CD4-positive, alpha-beta T cell (primary cell): ENCODE measurements at regions not wholly inside any gene's neighbourhood (a gene's known extent, or its start where the extent isn't known, plus 50 kb on each side); places are given as distances from the start of the nearest gene placed in this dataset.

Experiments used
- ATAC-seq: fragments of 200-7000 bp; cut with Tn5 transposase; one replicate; pipeline ENCODE4 v1.10.0; 2022; ENCODE audit warnings: mild to moderate bottlenecking; ENCODE audit not compliant: poor library complexity
- CTCF ChIA-PET: fragments of 350-600 bp; sonication (Branson Sonifier 250); formaldehyde crosslinking; loops from one replicate; lab custom pipeline; 2021; ENCODE audit warnings: antibody characterized with exemption, inconsistent platforms; lab: Charles Lee
- POLR2A ChIA-PET: fragments of 350-600 bp; sonication (Branson Sonifier 250); formaldehyde crosslinking; loops from one replicate; lab custom pipeline; 2021; ENCODE audit warnings: antibody characterized with exemption, inconsistent platforms; lab: Charles Lee
- DNase-seq, 14 experiments: peaks; one replicate each; pipeline ENCODE4 v3.0.0-alpha.2; 2013 to 2020; ENCODE audit warnings: mixed read lengths in 2 of 14
- H3K27ac ChIP-seq, 2 donors: one replicate each; pipeline versions ENCODE4 v1.5.1 to v1.7.0; 2013; ENCODE audit warnings: low read length in 2 of 2, low read depth in 1 of 2, mild to moderate bottlenecking in 1 of 2
- H3K27me3 ChIP-seq, 2 experiments: 1 replicate in 1 of 2; 2 replicates in 1 of 2; pipeline versions ENCODE4 v1.6.1 to v1.7.0; 2013; ENCODE audit warnings: low read length in 2 of 2, control low read depth in 1 of 2, mild to moderate bottlenecking in 1 of 2, moderate library complexity in 1 of 2; ENCODE audit not compliant: insufficient read depth in 2 of 2, control insufficient read depth in 1 of 2
- H3K36me3 ChIP-seq: one replicate; pipeline ENCODE4 v1.6.1; 2013; ENCODE audit warnings: low read length, control low read depth; ENCODE audit not compliant: insufficient read depth
- H3K4me1 ChIP-seq: one replicate; pipeline ENCODE4 v1.6.1; 2013; ENCODE audit warnings: low read length, control low read depth; ENCODE audit not compliant: insufficient read depth
- H3K4me3 ChIP-seq: one replicate; pipeline ENCODE4 v1.5.1; 2013; ENCODE audit warnings: mild to moderate bottlenecking, low read length, moderate library complexity
- H3K9me3 ChIP-seq, 2 experiments: 1 replicate in 1 of 2; 2 replicates in 1 of 2; pipeline versions ENCODE4 v1.6.1 to v1.7.0; 2013; ENCODE audit warnings: low read length in 2 of 2, mild to moderate bottlenecking in 2 of 2, control low read depth in 1 of 2, moderate library complexity in 1 of 2; ENCODE audit not compliant: control insufficient read depth in 1 of 2, insufficient read depth in 1 of 2
- H3K27ac Mint-ChIP-seq: one replicate; pipeline ENCODE4 v1.8.0; 2020; ENCODE audit warnings: mixed read lengths
- H3K27me3 Mint-ChIP-seq: one replicate; pipeline ENCODE4 v1.8.0; 2021; ENCODE audit warnings: mixed read lengths
- H3K36me3 Mint-ChIP-seq: one replicate; pipeline ENCODE4 v1.8.0; 2021; ENCODE audit warnings: low read depth, mixed read lengths
- H3K4me1 Mint-ChIP-seq: one replicate; pipeline ENCODE4 v1.8.0; 2021; ENCODE audit warnings: low read depth, mixed read lengths
- H3K4me3 Mint-ChIP-seq: one replicate; pipeline ENCODE4 v1.8.0; 2020; ENCODE audit warnings: mild to moderate bottlenecking, mixed read lengths
- H3K9me3 Mint-ChIP-seq: one replicate; pipeline ENCODE4 v1.8.0; 2020; ENCODE audit warnings: mixed read lengths
- intact Hi-C, 2 experiments: fragments of 100-400 bp; cut with DNase I in 1 of 2; cut with micrococcal nuclease in 1 of 2; formaldehyde crosslinking; loops; one replicate each; pipeline versions ENCODE4 v1.15.1 to v1.9.0; 2023 to 2025; cut with DNase I, micrococcal nuclease
- TF ChIP-seq, protein P1 (sequence below): fragments of 200-600 bp; IDR thresholded peaks from one replicate; pipeline ENCODE4 v1.8.0; 2022; ENCODE audit warnings: antibody characterized with exemption, mild to moderate bottlenecking

DNA sequence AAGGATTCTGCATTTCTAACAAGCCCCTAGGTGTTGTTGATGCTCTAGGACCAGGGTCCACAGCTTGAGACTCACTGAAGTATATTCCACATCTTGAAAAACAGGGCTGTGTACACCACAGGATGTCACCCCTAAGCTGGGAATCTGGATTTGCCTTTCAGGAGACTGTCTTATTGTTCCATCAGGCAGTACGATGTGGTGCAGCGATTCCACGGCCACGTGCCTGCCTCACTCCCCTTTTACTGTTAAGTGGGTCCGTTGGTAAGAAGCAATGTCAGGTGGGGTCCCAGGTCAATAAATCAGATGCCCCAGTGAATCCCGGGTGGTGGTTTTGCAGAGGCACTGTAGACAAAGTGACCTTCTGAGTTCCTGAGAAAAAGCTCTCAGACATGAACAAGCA is 470.7 kb downstream of the HS3ST3B1 start:
- intact Hi-C loops: no loop called here
- no peak overlapping the region for H3K27ac ChIP-seq
- H3K27me3 ChIP-seq: peaks cover 0 to 5% of the 10 kb centered on the region in 2 experiments
- peaks cover 4 to 9% of the 10 kb centered on the region in 2 experiments for H3K9me3 ChIP-seq
- Mint-ChIP-seq H3K4me1 (no peaks in the 10 kb centered on the region), H3K27ac (no peak overlapping the region), H3K36me3 (no peaks in the 10 kb centered on the region), H3K27me3 (peaks cover 5% of the 10 kb centered on the region), H3K4me3 (no peak overlapping the region), H3K9me3 (peaks cover 8% of the 10 kb centered on the region)
- H3K36me3 ChIP-seq: no peaks in the 10 kb centered on the region
- TF ChIP-seq, protein P1, sequence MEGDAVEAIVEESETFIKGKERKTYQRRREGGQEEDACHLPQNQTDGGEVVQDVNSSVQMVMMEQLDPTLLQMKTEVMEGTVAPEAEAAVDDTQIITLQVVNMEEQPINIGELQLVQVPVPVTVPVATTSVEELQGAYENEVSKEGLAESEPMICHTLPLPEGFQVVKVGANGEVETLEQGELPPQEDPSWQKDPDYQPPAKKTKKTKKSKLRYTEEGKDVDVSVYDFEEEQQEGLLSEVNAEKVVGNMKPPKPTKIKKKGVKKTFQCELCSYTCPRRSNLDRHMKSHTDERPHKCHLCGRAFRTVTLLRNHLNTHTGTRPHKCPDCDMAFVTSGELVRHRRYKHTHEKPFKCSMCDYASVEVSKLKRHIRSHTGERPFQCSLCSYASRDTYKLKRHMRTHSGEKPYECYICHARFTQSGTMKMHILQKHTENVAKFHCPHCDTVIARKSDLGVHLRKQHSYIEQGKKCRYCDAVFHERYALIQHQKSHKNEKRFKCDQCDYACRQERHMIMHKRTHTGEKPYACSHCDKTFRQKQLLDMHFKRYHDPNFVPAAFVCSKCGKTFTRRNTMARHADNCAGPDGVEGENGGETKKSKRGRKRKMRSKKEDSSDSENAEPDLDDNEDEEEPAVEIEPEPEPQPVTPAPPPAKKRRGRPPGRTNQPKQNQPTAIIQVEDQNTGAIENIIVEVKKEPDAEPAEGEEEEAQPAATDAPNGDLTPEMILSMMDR: no peak
- H3K4me1 ChIP-seq: no peaks in the 10 kb centered on the region
- no peak overlapping the region for H3K4me3 ChIP-seq
- CTCF ChIA-PET: no interaction called here
- DNase-seq (no peak), ATAC-seq (no peak)
- POLR2A ChIA-PET: no interaction called here

DNA sequence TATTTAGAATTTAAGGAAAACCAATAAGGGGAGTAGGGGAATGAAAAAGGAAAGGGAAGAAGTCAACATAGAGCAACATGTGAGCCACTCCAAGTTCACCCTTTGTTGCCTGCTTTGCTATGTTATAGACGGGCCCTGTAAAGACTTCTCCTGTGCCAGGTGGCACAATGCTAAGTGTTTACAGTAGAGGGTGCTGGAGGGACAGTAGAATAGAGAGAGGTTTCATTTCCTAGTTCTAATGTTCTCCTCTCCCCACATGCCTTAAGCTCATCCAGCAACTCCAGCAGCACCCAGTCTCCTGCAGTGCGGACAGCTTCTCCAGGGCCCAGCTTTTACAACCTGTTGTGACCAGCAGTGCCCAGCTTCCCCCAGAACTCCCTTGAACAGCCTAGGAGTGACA is 468.0 kb downstream of the HS3ST3B1 start:
- CTCF ChIA-PET: no interaction called here

DNA sequence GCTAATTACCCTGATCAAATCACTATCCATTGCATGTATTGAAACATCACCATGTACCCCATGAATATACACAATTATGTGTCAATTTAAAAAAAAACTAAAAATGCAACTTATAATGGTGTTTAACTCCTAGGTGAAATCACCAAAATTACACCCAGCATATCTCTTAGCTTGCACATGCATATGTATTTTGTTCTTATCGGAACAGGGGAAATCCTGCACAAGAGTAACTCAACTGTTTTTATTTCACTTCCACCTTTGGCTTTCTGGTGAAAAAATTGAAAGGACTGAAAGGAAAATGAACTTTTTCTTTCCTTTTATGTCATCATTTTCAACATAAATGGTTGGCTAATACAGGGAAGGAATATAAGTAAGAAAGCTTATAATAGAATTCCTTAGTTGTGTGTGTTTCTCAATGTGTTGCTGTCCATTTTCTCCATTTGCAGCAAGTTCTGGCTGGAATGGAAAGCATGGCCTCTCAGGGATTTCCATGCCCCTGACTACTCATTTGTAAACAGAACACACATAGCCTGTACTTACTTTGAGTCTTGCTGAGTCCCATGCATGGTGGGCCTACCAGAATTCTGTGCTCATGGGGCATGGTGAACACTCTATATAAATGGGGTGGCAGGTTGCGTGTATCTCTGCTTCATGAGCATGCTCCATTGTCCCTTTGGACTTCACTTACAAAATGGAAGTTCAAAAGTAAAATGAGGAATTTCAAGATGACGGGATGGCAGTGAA is 462.0 kb downstream of the HS3ST3B1 start:
- no peaks in the 10 kb centered on the region for H3K36me3 ChIP-seq
- H3K9me3 ChIP-seq: no peaks in the 10 kb centered on the region
- TF ChIP-seq, protein P1: no peak
- no peaks in the 10 kb centered on the region for H3K27me3 Mint-ChIP-seq
- no peak overlapping the region for H3K4me3 ChIP-seq
- ATAC-seq (no peak), DNase-seq (no peak)
- no peaks in the 10 kb centered on the region for H3K36me3 Mint-ChIP-seq
- no peaks in the 10 kb centered on the region for H3K4me1 Mint-ChIP-seq
- intact Hi-C loops: no loop called here
- CTCF ChIA-PET: no interaction called here
- no peak overlapping the region for H3K4me3 Mint-ChIP-seq
- POLR2A ChIA-PET: no interaction called here
- H3K27ac ChIP-seq: no peak overlapping the region
- peaks cover 5% of the 10 kb centered on the region for H3K9me3 Mint-ChIP-seq
- no peaks in the 10 kb centered on the region for H3K4me1 ChIP-seq
- no peak overlapping the region for H3K27ac Mint-ChIP-seq
- no peaks in the 10 kb centered on the region for H3K27me3 ChIP-seq

More for the DNA sequence above, 468.0 kb downstream of the HS3ST3B1 start:
- no peak overlapping the region for H3K27ac ChIP-seq
- TF ChIP-seq, protein P1: no peak
- Mint-ChIP-seq H3K4me1 (no peaks in the 10 kb centered on the region), H3K4me3 (no peak overlapping the region), H3K36me3 (no peaks in the 10 kb centered on the region), H3K27me3 (no peaks in the 10 kb centered on the region), H3K27ac (no peak overlapping the region), H3K9me3 (peaks cover 5% of the 10 kb centered on the region)
- POLR2A ChIA-PET: no interaction called here
- H3K36me3 ChIP-seq: no peaks in the 10 kb centered on the region
- H3K9me3 ChIP-seq: peaks cover 4 to 9% of the 10 kb centered on the region in 2 experiments
- H3K4me1 ChIP-seq: no peaks in the 10 kb centered on the region
- H3K27me3 ChIP-seq: peaks cover 0 to 2% of the 10 kb centered on the region in 2 experiments
- ATAC-seq (no peak), DNase-seq (no peak)
- H3K4me3 ChIP-seq: no peak overlapping the region
- intact Hi-C loops: no loop called here
